ENCODE measurements at regions not wholly inside any gene's neighbourhood (a gene's known extent, or its start where the extent isn't known, plus 50 kb on each side); places are given as distances from the start of the nearest gene placed in this dataset.

DNA sequence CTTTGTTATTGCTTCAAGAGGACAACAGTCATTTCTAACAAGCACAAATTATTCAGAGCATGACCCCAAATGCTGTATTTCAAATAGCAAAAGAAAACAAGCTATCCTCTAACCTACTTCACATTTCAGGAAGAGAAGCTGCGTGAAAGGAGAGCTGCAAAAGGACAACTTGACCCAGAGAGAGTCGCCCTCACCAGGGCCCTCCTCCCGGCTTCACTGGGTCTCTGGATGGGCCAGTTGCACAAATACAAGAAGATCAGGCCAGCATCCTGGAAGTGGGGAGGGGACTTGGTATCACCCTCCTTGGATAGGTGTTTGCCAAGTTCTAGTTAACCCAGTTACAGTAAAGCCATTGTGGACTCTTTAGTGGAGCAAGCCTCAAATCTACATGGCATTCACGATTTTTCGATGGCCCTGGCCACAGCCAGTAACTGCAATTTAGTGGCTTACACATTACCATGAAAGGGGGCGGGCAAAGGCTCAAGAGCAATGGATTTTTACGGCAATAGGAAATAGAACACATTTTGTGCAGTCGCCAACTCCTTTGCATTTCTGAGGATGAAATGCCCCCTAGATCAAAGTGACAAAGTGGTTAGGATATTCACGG, 166.9 kb upstream of the DIO2 start:
- TF ChIP-seq, protein P1, sequence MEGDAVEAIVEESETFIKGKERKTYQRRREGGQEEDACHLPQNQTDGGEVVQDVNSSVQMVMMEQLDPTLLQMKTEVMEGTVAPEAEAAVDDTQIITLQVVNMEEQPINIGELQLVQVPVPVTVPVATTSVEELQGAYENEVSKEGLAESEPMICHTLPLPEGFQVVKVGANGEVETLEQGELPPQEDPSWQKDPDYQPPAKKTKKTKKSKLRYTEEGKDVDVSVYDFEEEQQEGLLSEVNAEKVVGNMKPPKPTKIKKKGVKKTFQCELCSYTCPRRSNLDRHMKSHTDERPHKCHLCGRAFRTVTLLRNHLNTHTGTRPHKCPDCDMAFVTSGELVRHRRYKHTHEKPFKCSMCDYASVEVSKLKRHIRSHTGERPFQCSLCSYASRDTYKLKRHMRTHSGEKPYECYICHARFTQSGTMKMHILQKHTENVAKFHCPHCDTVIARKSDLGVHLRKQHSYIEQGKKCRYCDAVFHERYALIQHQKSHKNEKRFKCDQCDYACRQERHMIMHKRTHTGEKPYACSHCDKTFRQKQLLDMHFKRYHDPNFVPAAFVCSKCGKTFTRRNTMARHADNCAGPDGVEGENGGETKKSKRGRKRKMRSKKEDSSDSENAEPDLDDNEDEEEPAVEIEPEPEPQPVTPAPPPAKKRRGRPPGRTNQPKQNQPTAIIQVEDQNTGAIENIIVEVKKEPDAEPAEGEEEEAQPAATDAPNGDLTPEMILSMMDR (IDR thresholded peaks at IDR 0.05) = no peak
- TF ChIP-seq JAZF1 (CRISPR knock-in tag; IDR thresholded peaks at IDR 0.05) (no peak), RELA (CRISPR knock-in tag; IDR thresholded peaks at IDR 0.05; ENCODE audit: borderline replicate concordance) (no peak), JUN (CRISPR knock-in tag; IDR thresholded peaks at IDR 0.05) (no peak)
